Astrocyte (in vitro differentiated cells and primary cell): ENCODE measurements at regions not wholly inside any gene's neighbourhood (a gene's known extent, or its start where the extent isn't known, plus 50 kb on each side); places are given as distances from the start of the nearest gene placed in this dataset.

Source experiments
- DNase-seq: peaks from one replicate; pipeline ENCODE4 v3.0.0-alpha.2; 2010; ENCODE audit warnings: low read depth
- FAIRE-seq: peaks from 2 replicates; lab custom pipeline; 2011; peaks lifted over from hg19 to GRCh38; lab: Jason Lieb, UNC
- H2AFZ ChIP-seq: 2 replicates; pipeline ENCODE4 v1.6.0; 2012; ENCODE audit warnings: low read depth, low read length, inconsistent platforms
- H3K27ac ChIP-seq: 2 replicates; pipeline ENCODE4 v1.5.1; 2011; ENCODE audit warnings: low read depth, low read length, inconsistent platforms
- H3K27me3 ChIP-seq: 2 replicates; pipeline ENCODE4 v1.6.0; 2011; ENCODE audit warnings: low read length, inconsistent platforms; ENCODE audit not compliant: insufficient read depth
- H3K36me3 ChIP-seq: 2 replicates; pipeline ENCODE4 v1.5.1; 2011; ENCODE audit warnings: low read length, inconsistent platforms; ENCODE audit not compliant: insufficient read depth
- H3K4me1 ChIP-seq: 2 replicates; pipeline ENCODE4 v1.5.1; 2011; ENCODE audit warnings: low read length, inconsistent platforms; ENCODE audit not compliant: insufficient read depth
- H3K4me2 ChIP-seq: 2 replicates; pipeline ENCODE4 v1.6.0; 2012; ENCODE audit warnings: low read length, inconsistent platforms
- H3K4me3 ChIP-seq: 2 replicates; pipeline ENCODE4 v1.5.1; 2011; ENCODE audit warnings: low read depth, mild to moderate bottlenecking, low read length, inconsistent platforms; ENCODE audit not compliant: insufficient read depth
- H3K79me2 ChIP-seq: 2 replicates; pipeline ENCODE4 v1.6.0; 2012; ENCODE audit warnings: mild to moderate bottlenecking, low read length, inconsistent platforms; ENCODE audit not compliant: insufficient read depth
- H3K9ac ChIP-seq: 2 replicates; pipeline ENCODE4 v1.6.0; 2012; ENCODE audit warnings: mild to moderate bottlenecking, low read length, inconsistent platforms
- H3K9me3 ChIP-seq: 2 replicates; pipeline ENCODE4 v1.5.1; 2012; ENCODE audit warnings: low read depth, mild to moderate bottlenecking, low read length, inconsistent platforms; ENCODE audit not compliant: insufficient read depth
- H4K20me1 ChIP-seq: 2 replicates; pipeline ENCODE4 v1.6.0; 2012; ENCODE audit warnings: low read length, inconsistent platforms; ENCODE audit not compliant: insufficient read depth
- H3K27ac Mint-ChIP-seq: one replicate; pipeline ENCODE4 v1.8.0; 2021; ENCODE audit warnings: mild to moderate bottlenecking, mixed read lengths; ENCODE audit not compliant: unreplicated experiment
- H3K27me3 Mint-ChIP-seq: one replicate; pipeline ENCODE4 v1.8.0; 2021; ENCODE audit warnings: low read depth, mixed read lengths; ENCODE audit not compliant: unreplicated experiment
- H3K36me3 Mint-ChIP-seq: one replicate; pipeline ENCODE4 v1.8.0; 2021; ENCODE audit warnings: low read depth, mixed read lengths; ENCODE audit not compliant: unreplicated experiment
- H3K4me1 Mint-ChIP-seq: one replicate; pipeline ENCODE4 v1.8.0; 2021; ENCODE audit warnings: low read depth, mixed read lengths; ENCODE audit not compliant: unreplicated experiment
- H3K4me3 Mint-ChIP-seq: one replicate; pipeline ENCODE4 v1.8.0; 2021; ENCODE audit warnings: mild to moderate bottlenecking, moderate library complexity, mixed read lengths; ENCODE audit not compliant: unreplicated experiment
- H3K9me3 Mint-ChIP-seq: one replicate; pipeline ENCODE4 v1.8.0; 2021; ENCODE audit warnings: mild to moderate bottlenecking, mixed read lengths; ENCODE audit not compliant: unreplicated experiment
- CTCF ChIP-seq: IDR thresholded peaks from 2 replicates; pipeline ENCODE4 v1.5.1; 2011; ENCODE audit warnings: low read depth, mild to moderate bottlenecking, inconsistent platforms, low read length, moderate library complexity; ENCODE audit not compliant: insufficient read depth
- EZH2 ChIP-seq: IDR thresholded peaks from 2 replicates; pipeline ENCODE4 v1.6.1; 2012; ENCODE audit warnings: mild to moderate bottlenecking, low read length, inconsistent platforms; ENCODE audit not compliant: insufficient read depth

- no peak overlapping the region for H3K27ac Mint-ChIP-seq
- H3K4me3 Mint-ChIP-seq = no peak overlapping the region
- Histone ChIP-seq H3K36me3 (no peaks in the 10 kb centered on the region), H2AFZ (no peak overlapping the region), H3K4me3 (no peak overlapping the region), H4K20me1 (no peaks in the 10 kb centered on the region), H3K79me2 (no peaks in the 10 kb centered on the region), H3K27me3 (no peaks in the 10 kb centered on the region), H3K4me2 (no peak overlapping the region), H3K27ac (no peak overlapping the region), H3K9ac (no peak overlapping the region), H3K9me3 (no peaks in the 10 kb centered on the region), H3K4me1 (peaks cover 23% of the 10 kb centered on the region)
- H3K27me3 Mint-ChIP-seq = no peaks in the 10 kb centered on the region
- TF ChIP-seq EZH2 = no peak
- no peak for TF ChIP-seq CTCF
- H3K4me1 Mint-ChIP-seq = peaks cover 3% of the 10 kb centered on the region
- DNase-seq = no peak
- no peaks in the 10 kb centered on the region for H3K36me3 Mint-ChIP-seq
- H3K9me3 Mint-ChIP-seq = no peaks in the 10 kb centered on the region
- FAIRE-seq = no peak
Observed at GRCh38 chr3:55408193-55408826, 78.8 kb downstream of the WNT5A start.

- H3K4me3 ChIP-seq = no peak overlapping the region
- H3K9ac ChIP-seq = no peak overlapping the region
- no peaks in the 10 kb centered on the region for H3K79me2 ChIP-seq
- H3K27me3 Mint-ChIP-seq = no peaks in the 10 kb centered on the region
- no peaks in the 10 kb centered on the region for H3K9me3 ChIP-seq
- FAIRE-seq = no peak
- H3K4me2 ChIP-seq = no peak overlapping the region
- H3K9me3 Mint-ChIP-seq = no peaks in the 10 kb centered on the region
- no peak for DNase-seq
- no peak overlapping the region for H2AFZ ChIP-seq
- TF ChIP-seq CTCF (no peak), EZH2 (no peak)
- no peaks in the 10 kb centered on the region for H3K27me3 ChIP-seq
- peaks cover 30% of the 10 kb centered on the region for H3K4me1 ChIP-seq
- no peaks in the 10 kb centered on the region for H4K20me1 ChIP-seq
- H3K4me1 Mint-ChIP-seq = peaks cover 3% of the 10 kb centered on the region
- H3K36me3 ChIP-seq = no peaks in the 10 kb centered on the region
- peak overlapping the region; percentile 17 for H3K27ac ChIP-seq
- no peak overlapping the region for H3K27ac Mint-ChIP-seq
- no peak overlapping the region for H3K4me3 Mint-ChIP-seq
- no peaks in the 10 kb centered on the region for H3K36me3 Mint-ChIP-seq
Observed at GRCh38 chr3:55407426-55407820, 79.7 kb downstream of the WNT5A start.

GRCh38 chr3:55406696-55407425 lies 80.2 kb downstream of the WNT5A start:
- DNase-seq (peak; percentile 60), FAIRE-seq (peak; percentile 34)
- TF ChIP-seq EZH2 (no peak), CTCF (no peak)
- Histone ChIP-seq H3K79me2 (no peaks in the 10 kb centered on the region), H3K4me3 (no peak overlapping the region), H3K4me1 (peaks cover 30% of the 10 kb centered on the region), H3K27me3 (no peaks in the 10 kb centered on the region), H4K20me1 (no peaks in the 10 kb centered on the region), H3K36me3 (no peaks in the 10 kb centered on the region), H3K9ac (no peak overlapping the region), H3K27ac (peak overlapping the region; percentile 50), H3K9me3 (no peaks in the 10 kb centered on the region), H3K4me2 (peak overlapping the region; percentile 40), H2AFZ (peak overlapping the region; percentile 38)
- peaks cover 3% of the 10 kb centered on the region for H3K4me1 Mint-ChIP-seq
- no peaks in the 10 kb centered on the region for H3K36me3 Mint-ChIP-seq
- H3K9me3 Mint-ChIP-seq = no peaks in the 10 kb centered on the region
- no peak overlapping the region for H3K27ac Mint-ChIP-seq
- H3K4me3 Mint-ChIP-seq = no peak overlapping the region
- no peaks in the 10 kb centered on the region for H3K27me3 Mint-ChIP-seq
